HL-60 (cell line): ENCODE measurements at regions not wholly inside any gene's neighbourhood (a gene's known extent, or its start where the extent isn't known, plus 50 kb on each side); places are given as distances from the start of the nearest gene placed in this dataset.

ENCODE experiments used
- DNase-seq, 2 experiments: peaks; one replicate each; pipeline ENCODE4 v3.0.0-alpha.2; 2010 to 2020; ENCODE audit warnings: low read depth in 1 of 2, low spot score in 1 of 2
- H3K27ac ChIP-seq: fragments of 250-450 bp; sonication (Bioruptor Pico); replicated peaks from 2 replicates; pipeline ENCODE4 v1.5.1; 2020; ENCODE audit warnings: mild to moderate bottlenecking, moderate library complexity
- H3K27me3 ChIP-seq: fragments of 250-450 bp; sonication (Bioruptor Pico); 2 replicates; pipeline ENCODE4 v1.5.1; 2021; ENCODE audit warnings: mild to moderate bottlenecking, moderate library complexity; ENCODE audit not compliant: insufficient read depth, poor library complexity, severe bottlenecking
- H3K4me3 ChIP-seq: replicated peaks from 2 replicates; pipeline ENCODE4 v1.5.1; 2011; ENCODE audit warnings: mild to moderate bottlenecking, control low read depth, low read length; ENCODE audit not compliant: insufficient read depth
- GABPA ChIP-seq: IDR thresholded peaks from 2 replicates; pipeline ENCODE4 v1.6.1; 2012; ENCODE audit warnings: low read depth
- POLR2AphosphoS5 ChIP-seq: IDR thresholded peaks from 2 replicates; pipeline ENCODE4 v1.6.1; 2012; ENCODE audit warnings: low read depth
- SPI1 ChIP-seq: IDR thresholded peaks from 2 replicates; pipeline ENCODE4 v1.6.1; 2012; ENCODE audit warnings: low read depth, mild to moderate bottlenecking, borderline replicate concordance
- TF ChIP-seq, protein P1 (sequence below): IDR thresholded peaks from one replicate; pipeline ENCODE4 v1.5.1; 2011; ENCODE audit warnings: low read length, control low read depth, inconsistent platforms; ENCODE audit not compliant: insufficient read depth
- TF ChIP-seq, protein P2 (sequence below): IDR thresholded peaks from 2 replicates; pipeline ENCODE4 v1.6.1; 2012; ENCODE audit warnings: low read depth; ENCODE audit not compliant: insufficient replicate concordance

DNA sequence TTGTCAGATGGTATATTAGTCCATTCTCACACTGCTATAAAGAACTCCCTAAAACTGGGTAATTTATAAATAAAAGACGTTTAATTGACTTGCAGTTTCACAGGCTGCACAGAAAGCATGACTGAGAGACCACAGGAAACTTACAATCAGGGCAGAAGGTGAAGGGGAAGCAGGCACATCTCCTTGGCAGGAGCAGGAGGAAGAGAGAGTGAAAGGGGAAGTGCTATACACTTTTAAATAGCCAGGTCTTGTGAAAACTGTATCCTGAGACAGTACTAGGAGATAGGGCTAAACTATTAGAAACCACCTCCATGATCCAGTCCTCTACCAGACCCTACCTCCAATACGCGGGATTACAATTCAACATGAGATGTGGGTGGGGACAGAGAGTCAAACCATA, 193.9 kb upstream of the KCNG1 start:
- H3K27me3 ChIP-seq, result no peaks in the 10 kb centered on the region
- peak; percentile 11 to 28 for DNase-seq
- TF ChIP-seq SPI1, result peak; percentile 89
- no peak for TF ChIP-seq POLR2AphosphoS5
- TF ChIP-seq GABPA, result no peak
- TF ChIP-seq, protein P1, sequence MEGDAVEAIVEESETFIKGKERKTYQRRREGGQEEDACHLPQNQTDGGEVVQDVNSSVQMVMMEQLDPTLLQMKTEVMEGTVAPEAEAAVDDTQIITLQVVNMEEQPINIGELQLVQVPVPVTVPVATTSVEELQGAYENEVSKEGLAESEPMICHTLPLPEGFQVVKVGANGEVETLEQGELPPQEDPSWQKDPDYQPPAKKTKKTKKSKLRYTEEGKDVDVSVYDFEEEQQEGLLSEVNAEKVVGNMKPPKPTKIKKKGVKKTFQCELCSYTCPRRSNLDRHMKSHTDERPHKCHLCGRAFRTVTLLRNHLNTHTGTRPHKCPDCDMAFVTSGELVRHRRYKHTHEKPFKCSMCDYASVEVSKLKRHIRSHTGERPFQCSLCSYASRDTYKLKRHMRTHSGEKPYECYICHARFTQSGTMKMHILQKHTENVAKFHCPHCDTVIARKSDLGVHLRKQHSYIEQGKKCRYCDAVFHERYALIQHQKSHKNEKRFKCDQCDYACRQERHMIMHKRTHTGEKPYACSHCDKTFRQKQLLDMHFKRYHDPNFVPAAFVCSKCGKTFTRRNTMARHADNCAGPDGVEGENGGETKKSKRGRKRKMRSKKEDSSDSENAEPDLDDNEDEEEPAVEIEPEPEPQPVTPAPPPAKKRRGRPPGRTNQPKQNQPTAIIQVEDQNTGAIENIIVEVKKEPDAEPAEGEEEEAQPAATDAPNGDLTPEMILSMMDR, result no peak
- H3K27ac ChIP-seq, result no peak overlapping the region
- H3K4me3 ChIP-seq, result no peak overlapping the region

DNA sequence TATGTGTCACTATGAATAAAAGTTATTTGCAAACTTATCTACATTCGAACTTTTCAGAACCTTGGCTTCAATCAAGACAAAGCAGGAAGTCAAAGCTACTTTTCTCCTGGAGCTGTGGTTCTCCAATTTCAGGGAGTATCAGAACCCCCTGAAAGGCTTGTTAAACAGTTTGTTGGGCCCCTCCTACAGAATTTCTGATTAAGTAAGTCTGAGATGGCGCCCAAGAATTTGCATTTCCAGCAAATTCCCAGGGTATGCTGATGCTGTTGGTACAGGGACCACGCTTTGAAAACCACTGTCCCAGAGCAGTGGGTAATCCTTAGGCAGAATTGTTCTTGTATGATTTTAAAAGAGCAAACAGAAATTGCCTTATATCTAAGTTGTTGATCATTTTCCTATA, 189.9 kb upstream of the KCNG1 start:
- no peak for DNase-seq
- TF ChIP-seq GABPA (no peak), SPI1 (no peak), POLR2AphosphoS5 (no peak)
- TF ChIP-seq, protein P1, result no peak
- Histone ChIP-seq H3K27me3 (peaks cover 10% of the 10 kb centered on the region), H3K4me3 (no peak overlapping the region), H3K27ac (no peak overlapping the region)

DNA sequence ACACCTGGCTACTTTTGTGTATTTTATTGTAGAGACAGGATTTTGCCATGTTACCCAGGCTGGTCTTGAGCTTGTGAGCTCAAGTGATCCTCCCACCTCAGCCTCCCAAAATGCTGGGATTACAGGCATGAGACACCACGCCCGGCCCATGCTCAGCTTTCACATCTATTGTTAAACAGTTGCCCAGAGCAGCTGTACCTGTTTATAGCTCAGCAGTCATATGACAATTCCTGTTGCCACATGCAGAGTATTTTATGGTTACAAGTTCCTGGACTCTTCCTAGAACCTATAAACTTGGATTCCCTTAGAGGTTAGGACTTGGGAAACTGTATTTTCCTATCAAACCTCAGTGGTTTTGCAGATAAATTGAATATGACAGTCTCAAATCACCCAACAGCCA, 188.3 kb upstream of the KCNG1 start:
- TF ChIP-seq GABPA (no peak), POLR2AphosphoS5 (no peak), SPI1 (no peak)
- TF ChIP-seq, protein P1, result no peak
- TF ChIP-seq, protein P2, sequence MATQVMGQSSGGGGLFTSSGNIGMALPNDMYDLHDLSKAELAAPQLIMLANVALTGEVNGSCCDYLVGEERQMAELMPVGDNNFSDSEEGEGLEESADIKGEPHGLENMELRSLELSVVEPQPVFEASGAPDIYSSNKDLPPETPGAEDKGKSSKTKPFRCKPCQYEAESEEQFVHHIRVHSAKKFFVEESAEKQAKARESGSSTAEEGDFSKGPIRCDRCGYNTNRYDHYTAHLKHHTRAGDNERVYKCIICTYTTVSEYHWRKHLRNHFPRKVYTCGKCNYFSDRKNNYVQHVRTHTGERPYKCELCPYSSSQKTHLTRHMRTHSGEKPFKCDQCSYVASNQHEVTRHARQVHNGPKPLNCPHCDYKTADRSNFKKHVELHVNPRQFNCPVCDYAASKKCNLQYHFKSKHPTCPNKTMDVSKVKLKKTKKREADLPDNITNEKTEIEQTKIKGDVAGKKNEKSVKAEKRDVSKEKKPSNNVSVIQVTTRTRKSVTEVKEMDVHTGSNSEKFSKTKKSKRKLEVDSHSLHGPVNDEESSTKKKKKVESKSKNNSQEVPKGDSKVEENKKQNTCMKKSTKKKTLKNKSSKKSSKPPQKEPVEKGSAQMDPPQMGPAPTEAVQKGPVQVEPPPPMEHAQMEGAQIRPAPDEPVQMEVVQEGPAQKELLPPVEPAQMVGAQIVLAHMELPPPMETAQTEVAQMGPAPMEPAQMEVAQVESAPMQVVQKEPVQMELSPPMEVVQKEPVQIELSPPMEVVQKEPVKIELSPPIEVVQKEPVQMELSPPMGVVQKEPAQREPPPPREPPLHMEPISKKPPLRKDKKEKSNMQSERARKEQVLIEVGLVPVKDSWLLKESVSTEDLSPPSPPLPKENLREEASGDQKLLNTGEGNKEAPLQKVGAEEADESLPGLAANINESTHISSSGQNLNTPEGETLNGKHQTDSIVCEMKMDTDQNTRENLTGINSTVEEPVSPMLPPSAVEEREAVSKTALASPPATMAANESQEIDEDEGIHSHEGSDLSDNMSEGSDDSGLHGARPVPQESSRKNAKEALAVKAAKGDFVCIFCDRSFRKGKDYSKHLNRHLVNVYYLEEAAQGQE, result no peak
- Histone ChIP-seq H3K27ac (no peak overlapping the region), H3K4me3 (no peak overlapping the region), H3K27me3 (peaks cover 12% of the 10 kb centered on the region)
- no peak for DNase-seq

DNA sequence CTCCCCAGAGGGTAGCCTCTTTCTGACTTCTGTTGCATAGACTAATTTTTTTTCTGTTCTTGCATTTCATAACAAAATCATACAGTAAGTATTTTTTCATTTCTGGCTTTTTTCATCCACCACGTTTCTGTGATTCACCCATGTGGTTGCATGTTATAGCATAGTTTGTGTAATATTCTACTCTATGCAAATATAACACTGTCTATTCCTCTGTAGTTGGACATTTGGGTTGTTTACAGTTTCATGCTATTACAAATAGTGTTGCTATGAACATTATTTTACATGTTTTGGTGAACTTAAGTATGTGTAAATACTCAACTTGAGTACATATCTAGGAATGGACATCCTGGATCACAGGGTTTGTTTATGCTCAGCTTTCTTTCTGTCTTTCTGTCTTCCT, 187.2 kb upstream of the KCNG1 start:
- TF ChIP-seq, protein P1, result no peak
- TF ChIP-seq POLR2AphosphoS5 (no peak), SPI1 (no peak), GABPA (no peak)
- TF ChIP-seq, protein P2, result no peak
- Histone ChIP-seq H3K27ac (no peak overlapping the region), H3K4me3 (no peak overlapping the region), H3K27me3 (peaks cover 12% of the 10 kb centered on the region)
- no peak for DNase-seq
